NCI-H748 treated with DMSO at 0.1 percent for 48 hours (cell line): ENCODE measurements at regions not wholly inside any gene's neighbourhood (a gene's known extent, or its start where the extent isn't known, plus 50 kb on each side); places are given as distances from the start of the nearest gene placed in this dataset.

Experiments used
- DNase-seq: peaks from one replicate; lab custom pipeline; 2025; lab: John Stamatoyannopoulos, UW

- no peak for DNase-seq
Observed at GRCh38 chr4:171162478-171162877, 650.7 kb upstream of the GALNTL6 start.

- DNase-seq: no peak
Observed at GRCh38 chr4:171157462-171158082, 655.6 kb upstream of the GALNTL6 start.

GRCh38 chr4:171142639-171143038, 670.6 kb upstream of the GALNTL6 start:
- no peak for DNase-seq

- no peak for DNase-seq
Observed at GRCh38 chr4:171142045-171142444, 671.2 kb upstream of the GALNTL6 start.

- no peak for DNase-seq
Observed at GRCh38 chr4:171130256-171130801, 682.9 kb upstream of the GALNTL6 start.

GRCh38 chr4:171118091-171118490, 695.1 kb upstream of the GALNTL6 start:
- DNase-seq: no peak

- DNase-seq: no peak
Observed at GRCh38 chr4:171117457-171117856, 695.7 kb upstream of the GALNTL6 start.

- DNase-seq: no peak
Observed at GRCh38 chr4:171101845-171102244, 711.4 kb upstream of the GALNTL6 start.

- DNase-seq: no peak
Observed at GRCh38 chr4:171087089-171087488, 726.1 kb upstream of the GALNTL6 start.

GRCh38 chr4:171067422-171067821, 745.8 kb upstream of the GALNTL6 start:
- DNase-seq: no peak

- DNase-seq: no peak
Observed at GRCh38 chr4:171049380-171049779, 763.8 kb upstream of the GALNTL6 start.

GRCh38 chr4:171042989-171043524, 770.1 kb upstream of the GALNTL6 start:
- DNase-seq: no peak

- no peak for DNase-seq
Observed at GRCh38 chr4:171035909-171036308, 777.3 kb upstream of the GALNTL6 start.

GRCh38 chr4:171031338-171031737, 781.9 kb upstream of the GALNTL6 start:
- no peak for DNase-seq

- DNase-seq: no peak
Observed at GRCh38 chr4:171025776-171026175, 787.4 kb upstream of the GALNTL6 start.

GRCh38 chr4:171025343-171025742, 787.9 kb upstream of the GALNTL6 start:
- no peak for DNase-seq

GRCh38 chr4:171024720-171025303, 788.4 kb upstream of the GALNTL6 start:
- DNase-seq: no peak

GRCh38 chr4:171022824-171023230, 790.4 kb upstream of the GALNTL6 start:
- no peak for DNase-seq

GRCh38 chr4:171017593-171017992, 795.6 kb upstream of the GALNTL6 start:
- DNase-seq: no peak

GRCh38 chr4:171016145-171016544, 797.1 kb upstream of the GALNTL6 start:
- no peak for DNase-seq

GRCh38 chr4:171015441-171015840, 797.8 kb upstream of the GALNTL6 start:
- DNase-seq: no peak

GRCh38 chr4:171007618-171008390, 805.4 kb upstream of the GALNTL6 start:
- no peak for DNase-seq

- DNase-seq: no peak
Observed at GRCh38 chr4:171002246-171002645, 811.0 kb upstream of the GALNTL6 start.
